A673 (cell line): ENCODE measurements at regions not wholly inside any gene's neighbourhood (a gene's known extent, or its start where the extent isn't known, plus 50 kb on each side); places are given as distances from the start of the nearest gene placed in this dataset.
A peak's percentile ranks its signal among the peaks of the same experiment; 100 is the strongest.

Experiments used
- BruUV-seq: library from RNA; stranded (reverse); fragments of 400-500 nt; replicated peaks from 2 replicates; lab custom pipeline; 2021; lab: Mats Ljungman, UMichigan
- CTCF ChIA-PET: fragments of 300-600 bp; sonication (Branson Sonifier 250); formaldehyde crosslinking; loops from one replicate; lab custom pipeline; 2022; ENCODE audit warnings: antibody characterized with exemption; lab: Charles Lee
- POLR2A ChIA-PET: fragments of 300-600 bp; sonication (Branson Sonifier 250); formaldehyde crosslinking; loops from one replicate; lab custom pipeline; 2022; ENCODE audit warnings: antibody characterized with exemption; ENCODE audit not compliant: low non-redundant PET; lab: Charles Lee
- DNase-seq: peaks from one replicate; pipeline ENCODE4 v3.0.0-alpha.2; 2015; ENCODE audit warnings: low spot score
- H3K27ac ChIP-seq: fragments of 200-600 bp; sonication (generic); 2 replicates; pipeline ENCODE4 v1.5.1; 2016; ENCODE audit warnings: mixed run types, low read depth, mild to moderate bottlenecking, mixed read lengths, antibody characterized with exemption, low read length; ENCODE audit not compliant: poor library complexity, severe bottlenecking
- H3K27me3 ChIP-seq: fragments of 200-600 bp; sonication (generic); replicated peaks from 2 replicates; pipeline ENCODE4 v1.6.1; 2017; ENCODE audit warnings: mixed run types, low read depth, mild to moderate bottlenecking, mixed read lengths, antibody characterized with exemption, low read length; ENCODE audit not compliant: insufficient read depth, poor library complexity
- H3K36me3 ChIP-seq: fragments of 200-600 bp; sonication (generic); 2 replicates; pipeline ENCODE4 v1.6.1; 2016; ENCODE audit warnings: mixed run types, mild to moderate bottlenecking, mixed read lengths, antibody characterized with exemption, low read length; ENCODE audit not compliant: insufficient read depth, poor library complexity, severe bottlenecking
- H3K4me1 ChIP-seq: fragments of 200-600 bp; sonication (generic); 2 replicates; pipeline ENCODE4 v1.6.1; 2017; ENCODE audit warnings: mixed run types, mild to moderate bottlenecking, mixed read lengths, antibody characterized with exemption, low read length; ENCODE audit not compliant: insufficient read depth, poor library complexity, severe bottlenecking
- H3K4me3 ChIP-seq: fragments of 200-600 bp; sonication (generic); 2 replicates; pipeline ENCODE4 v1.5.1; 2016; ENCODE audit warnings: low read depth, mixed run types, mild to moderate bottlenecking, mixed read lengths, low read length; ENCODE audit not compliant: poor library complexity, severe bottlenecking
- H3K9me3 ChIP-seq: fragments of 200-600 bp; sonication (generic); 2 replicates; pipeline ENCODE4 v1.6.1; 2016; ENCODE audit warnings: mixed run types, low read depth, mild to moderate bottlenecking, mixed read lengths, antibody characterized with exemption, low read length; ENCODE audit not compliant: poor library complexity, severe bottlenecking
- CTCF ChIP-seq: fragments of 300-800, 200-600 bp; sonication (generic); conservative IDR thresholded peaks from 2 replicates; pipeline ENCODE4 v1.5.1; 2017; ENCODE audit warnings: low read depth, mild to moderate bottlenecking, antibody characterized with exemption, low read length, moderate library complexity, mixed read lengths
- EZH2 ChIP-seq: fragments of 200-600 bp; sonication (generic); IDR thresholded peaks from 2 replicates; pipeline ENCODE4 v1.6.1; 2017; ENCODE audit warnings: borderline replicate concordance, low read depth, mild to moderate bottlenecking, mixed read lengths, antibody characterized with exemption, low read length; ENCODE audit not compliant: poor library complexity, severe bottlenecking
- intact Hi-C: fragments of 100-400 bp; cut with micrococcal nuclease; formaldehyde crosslinking; loops from one replicate; pipeline ENCODE4 v1.10.0; 2022; ENCODE audit not compliant: unreplicated experiment

- DNase-seq, result no peak
- BruUV-seq, result no TSS peak
- Histone ChIP-seq H3K4me1 (no peaks in the 10 kb centered on the region), H3K27me3 (no peaks in the 10 kb centered on the region), H3K27ac (no peak overlapping the region), H3K36me3 (no peaks in the 10 kb centered on the region), H3K9me3 (no peaks in the 10 kb centered on the region), H3K4me3 (no peak overlapping the region)
- CTCF ChIA-PET, result no interaction called here
- POLR2A ChIA-PET, result no interaction called here
- no peak for TF ChIP-seq CTCF
- TF ChIP-seq EZH2, result no peak
- intact Hi-C loops, result no loop called here
These were observed 234.1 kb downstream of the MEX3B start for GRCh38 chr15:81811736-81812135.

GRCh38 chr15:81809543-81809942 is 236.3 kb downstream of the MEX3B start:
- Histone ChIP-seq H3K9me3 (no peaks in the 10 kb centered on the region), H3K36me3 (no peaks in the 10 kb centered on the region), H3K4me1 (no peaks in the 10 kb centered on the region), H3K27me3 (no peaks in the 10 kb centered on the region), H3K27ac (no peak overlapping the region), H3K4me3 (no peak overlapping the region)
- CTCF ChIA-PET, result interaction anchor here (0.5 kb wide), 1 partner anchor 392 kb away, joined by 4 read pairs; no protein-coding TSS in a partner anchor
- BruUV-seq, result no TSS peak
- POLR2A ChIA-PET, result no interaction called here
- peak; percentile 73 for DNase-seq
- intact Hi-C loops, result loop anchor here (5.0 kb wide), 1 partner anchor 327 kb away; no protein-coding TSS in a partner anchor
- peak; percentile 60 for TF ChIP-seq CTCF
- TF ChIP-seq EZH2, result no peak

- TF ChIP-seq EZH2 (no peak), CTCF (no peak)
- no peak for DNase-seq
- ChIA-PET POLR2A (no interaction called here), CTCF (no interaction called here)
- BruUV-seq, result no TSS peak
- no peak overlapping the region for H3K4me3 ChIP-seq
- H3K4me1 ChIP-seq, result no peaks in the 10 kb centered on the region
- no peaks in the 10 kb centered on the region for H3K27me3 ChIP-seq
- H3K27ac ChIP-seq, result no peak overlapping the region
- no peaks in the 10 kb centered on the region for H3K36me3 ChIP-seq
- intact Hi-C loops, result loop anchor here (5.0 kb wide), 1 partner anchor 326 kb away; no protein-coding TSS in a partner anchor
- H3K9me3 ChIP-seq, result no peaks in the 10 kb centered on the region
These were observed 238.0 kb downstream of the MEX3B start for GRCh38 chr15:81807806-81808205.
